ENCODE measurements at regions not wholly inside any gene's neighbourhood (a gene's known extent, or its start where the extent isn't known, plus 50 kb on each side); places are given as distances from the start of the nearest gene placed in this dataset.

- no peak for TF ChIP-seq TAF1 (IDR thresholded peaks at IDR 0.05; ENCODE audit: borderline replicate concordance, insufficient read depth, low read length)
- TF ChIP-seq, protein P1, sequence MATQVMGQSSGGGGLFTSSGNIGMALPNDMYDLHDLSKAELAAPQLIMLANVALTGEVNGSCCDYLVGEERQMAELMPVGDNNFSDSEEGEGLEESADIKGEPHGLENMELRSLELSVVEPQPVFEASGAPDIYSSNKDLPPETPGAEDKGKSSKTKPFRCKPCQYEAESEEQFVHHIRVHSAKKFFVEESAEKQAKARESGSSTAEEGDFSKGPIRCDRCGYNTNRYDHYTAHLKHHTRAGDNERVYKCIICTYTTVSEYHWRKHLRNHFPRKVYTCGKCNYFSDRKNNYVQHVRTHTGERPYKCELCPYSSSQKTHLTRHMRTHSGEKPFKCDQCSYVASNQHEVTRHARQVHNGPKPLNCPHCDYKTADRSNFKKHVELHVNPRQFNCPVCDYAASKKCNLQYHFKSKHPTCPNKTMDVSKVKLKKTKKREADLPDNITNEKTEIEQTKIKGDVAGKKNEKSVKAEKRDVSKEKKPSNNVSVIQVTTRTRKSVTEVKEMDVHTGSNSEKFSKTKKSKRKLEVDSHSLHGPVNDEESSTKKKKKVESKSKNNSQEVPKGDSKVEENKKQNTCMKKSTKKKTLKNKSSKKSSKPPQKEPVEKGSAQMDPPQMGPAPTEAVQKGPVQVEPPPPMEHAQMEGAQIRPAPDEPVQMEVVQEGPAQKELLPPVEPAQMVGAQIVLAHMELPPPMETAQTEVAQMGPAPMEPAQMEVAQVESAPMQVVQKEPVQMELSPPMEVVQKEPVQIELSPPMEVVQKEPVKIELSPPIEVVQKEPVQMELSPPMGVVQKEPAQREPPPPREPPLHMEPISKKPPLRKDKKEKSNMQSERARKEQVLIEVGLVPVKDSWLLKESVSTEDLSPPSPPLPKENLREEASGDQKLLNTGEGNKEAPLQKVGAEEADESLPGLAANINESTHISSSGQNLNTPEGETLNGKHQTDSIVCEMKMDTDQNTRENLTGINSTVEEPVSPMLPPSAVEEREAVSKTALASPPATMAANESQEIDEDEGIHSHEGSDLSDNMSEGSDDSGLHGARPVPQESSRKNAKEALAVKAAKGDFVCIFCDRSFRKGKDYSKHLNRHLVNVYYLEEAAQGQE (IDR thresholded peaks at IDR 0.05; ENCODE audit: insufficient read depth in 1 of 2, low read depth in 2 of 2, low read length in 2 of 2), result no peak
- no peak for TF ChIP-seq FOXP2 (optimal IDR thresholded peaks at IDR 0.05; ENCODE audit: borderline replicate concordance, extremely low read depth, extremely low read length, insufficient read depth)
Observed at GRCh38 chr5:107204413-107204812, 466.3 kb downstream of the EFNA5 start.

GRCh38 chr5:107203243-107203642 is 467.5 kb downstream of the EFNA5 start:
- TF ChIP-seq POLR2AphosphoS5 (IDR thresholded peaks at IDR 0.05; ENCODE audit: low read depth, low read length) (no peak), SIN3A (IDR thresholded peaks at IDR 0.05; ENCODE audit: borderline replicate concordance, insufficient read depth, low read length) (no peak), FOXP2 (optimal IDR thresholded peaks at IDR 0.05; ENCODE audit: borderline replicate concordance, extremely low read depth, extremely low read length, insufficient read depth) (no peak), TAF1 (IDR thresholded peaks at IDR 0.05; ENCODE audit: borderline replicate concordance, insufficient read depth, low read length) (no peak)
- TF ChIP-seq, protein P1 (IDR thresholded peaks at IDR 0.05; ENCODE audit: insufficient read depth in 1 of 2, low read depth in 2 of 2, low read length in 2 of 2), result no peak

DNA sequence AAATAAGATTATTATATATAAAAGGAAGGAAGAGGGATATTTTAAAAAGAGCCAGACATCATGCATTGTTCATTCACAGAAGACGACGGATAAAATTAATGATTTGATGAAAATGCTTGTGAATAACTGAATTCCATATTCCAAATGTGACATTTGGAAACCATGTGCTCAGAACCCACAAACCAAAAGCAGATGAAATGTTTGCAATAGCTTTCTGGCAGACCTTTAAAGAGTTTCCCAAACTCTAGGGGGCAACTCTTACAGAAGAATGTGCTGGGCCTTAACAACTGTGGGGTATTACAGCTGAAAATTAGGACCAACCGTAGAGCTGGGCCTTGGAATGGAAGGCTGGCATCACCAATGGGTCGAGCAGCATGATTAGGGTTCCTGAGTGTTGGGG is 471.0 kb downstream of the EFNA5 start:
- TF ChIP-seq TAF1 (IDR thresholded peaks at IDR 0.05; ENCODE audit: borderline replicate concordance, insufficient read depth, low read length) (no peak), SIN3A (IDR thresholded peaks at IDR 0.05; ENCODE audit: borderline replicate concordance, insufficient read depth, low read length) (no peak)
- TF ChIP-seq, protein P1 (IDR thresholded peaks at IDR 0.05; ENCODE audit: insufficient read depth in 1 of 2, low read depth in 2 of 2, low read length in 2 of 2), result no peak

DNA sequence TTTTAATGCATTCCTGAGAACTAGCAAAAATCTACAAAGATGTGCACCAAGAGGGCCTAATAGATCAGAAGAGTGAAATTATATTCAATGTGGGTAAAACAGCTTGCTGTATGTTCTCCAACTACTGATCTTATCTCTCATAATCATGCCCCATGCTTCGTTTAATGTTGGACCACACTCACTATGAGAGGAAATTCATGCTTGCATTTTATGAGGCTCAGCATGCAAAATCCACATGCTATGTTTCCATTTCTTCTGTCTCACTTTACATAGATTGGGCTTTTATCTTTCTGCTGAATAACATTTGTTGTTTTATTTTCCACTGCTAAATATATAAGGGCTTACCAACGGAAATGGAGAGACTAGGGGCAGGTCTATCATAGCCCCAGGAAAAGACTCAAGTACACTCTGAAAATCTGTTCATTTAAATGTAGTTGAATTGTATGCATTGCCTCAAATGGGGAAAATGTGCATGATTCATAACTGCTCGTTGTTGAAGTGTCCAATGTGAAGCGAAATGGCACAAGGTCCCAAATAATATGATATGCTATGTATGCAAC is 474.2 kb downstream of the EFNA5 start:
- no peak for TF ChIP-seq FOXP2 (optimal IDR thresholded peaks at IDR 0.05; ENCODE audit: borderline replicate concordance, extremely low read depth, extremely low read length, insufficient read depth)
- TF ChIP-seq, protein P1 (IDR thresholded peaks at IDR 0.05; ENCODE audit: insufficient read depth in 1 of 2, low read depth in 2 of 2, low read length in 2 of 2), result no peak
- TF ChIP-seq SIN3A (IDR thresholded peaks at IDR 0.05; ENCODE audit: borderline replicate concordance, insufficient read depth, low read length), result no peak
- no peak for TF ChIP-seq TAF1 (IDR thresholded peaks at IDR 0.05; ENCODE audit: borderline replicate concordance, insufficient read depth, low read length)
- TF ChIP-seq POLR2AphosphoS5 (IDR thresholded peaks at IDR 0.05; ENCODE audit: low read depth, low read length), result no peak

GRCh38 chr5:107195890-107196395 is 474.8 kb downstream of the EFNA5 start:
- TF ChIP-seq FOXP2 (optimal IDR thresholded peaks at IDR 0.05; ENCODE audit: borderline replicate concordance, extremely low read depth, extremely low read length, insufficient read depth) (no peak), SIN3A (IDR thresholded peaks at IDR 0.05; ENCODE audit: borderline replicate concordance, insufficient read depth, low read length) (no peak), TAF1 (IDR thresholded peaks at IDR 0.05; ENCODE audit: borderline replicate concordance, insufficient read depth, low read length) (no peak), POLR2AphosphoS5 (IDR thresholded peaks at IDR 0.05; ENCODE audit: low read depth, low read length) (no peak)
- TF ChIP-seq, protein P1 (IDR thresholded peaks at IDR 0.05; ENCODE audit: insufficient read depth in 1 of 2, low read depth in 2 of 2, low read length in 2 of 2), result no peak

All from PFSK-1 (cell line).